Tibial artery (tissue), 4 donors: ENCODE measurements at regions not wholly inside any gene's neighbourhood (a gene's known extent, or its start where the extent isn't known, plus 50 kb on each side); places are given as distances from the start of the nearest gene placed in this dataset.

Source experiments
- DNase-seq, 2 donors: peaks; one replicate each; pipeline ENCODE4 v3.0.0-alpha.2; 2019
- H3K27ac ChIP-seq, 2 donors: fragments of 200-600 bp; sonication (generic) in 1 of 2; 1 replicate in 1 of 2; 2 replicates in 1 of 2; pipeline ENCODE4 v1.5.1; 2018 to 2019; ENCODE audit warnings: mild to moderate bottlenecking in 1 of 2
- H3K27me3 ChIP-seq, 2 donors: fragments of 200-600 bp; sonication (generic) in 1 of 2; one replicate each; pipeline versions ENCODE4 v1.5.1 to v1.6.0; 2016 to 2019
- H3K36me3 ChIP-seq, 3 donors: fragments of 200-600 bp; sonication (generic) in 2 of 3; one replicate each; pipeline ENCODE4 v1.5.1; 2016 to 2019; ENCODE audit warnings: mild to moderate bottlenecking in 2 of 3
- H3K4me1 ChIP-seq, 4 donors: fragments of 200-600 bp; sonication (generic) in 2 of 4; 1 replicate in 3 of 4; 2 replicates in 1 of 4; pipeline ENCODE4 v1.5.1; 2016 to 2019
- H3K4me3 ChIP-seq, 2 donors: fragments of 200-600 bp; sonication (generic) in 1 of 2; 1 replicate in 1 of 2; 2 replicates in 1 of 2; pipeline ENCODE4 v1.5.1; 2018 to 2019; ENCODE audit warnings: mild to moderate bottlenecking in 2 of 2
- H3K9me3 ChIP-seq, 3 donors: fragments of 200-600 bp; sonication (generic) in 1 of 3; one replicate each; pipeline ENCODE4 v1.5.1; 2016 to 2019
- intact Hi-C: fragments of 100-400 bp; cut with DNase I; formaldehyde crosslinking; loops from one replicate; pipeline ENCODE4 v1.15.0; 2023; ENCODE audit warnings: low total_unique reads
- TF ChIP-seq, protein P1 (sequence below), 2 experiments: fragments of 200-600 bp in 1 of 2; fragments of 450-650 bp in 1 of 2; IDR thresholded peaks; one replicate each; pipeline ENCODE4 v1.5.1; 2017 to 2019; ENCODE audit warnings: antibody characterized with exemption in 2 of 2, mild to moderate bottlenecking in 1 of 2, moderate library complexity in 1 of 2

DNA sequence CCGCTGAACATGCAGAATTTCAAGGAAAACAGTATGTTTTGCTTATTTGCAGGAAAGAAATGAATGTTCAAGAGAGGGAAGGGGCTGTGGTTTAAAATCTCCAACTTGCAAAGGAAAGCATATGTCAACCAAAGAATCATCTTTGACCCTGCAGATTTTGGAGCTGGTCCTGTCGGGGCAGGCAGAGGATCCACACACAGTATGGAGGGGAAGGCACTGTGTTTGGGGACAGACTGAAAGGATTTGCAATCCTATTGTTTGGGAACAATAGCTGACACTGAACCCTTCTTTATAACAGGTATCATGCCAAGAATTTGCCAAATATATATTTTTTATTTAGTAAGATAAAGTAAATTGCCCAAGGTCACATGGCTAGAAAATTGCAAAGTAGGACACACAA, 121.4 kb upstream of the ZNF618 start:
- Histone ChIP-seq H3K9me3 (peaks cover 0 to 2% (median 0%) of the 10 kb centered on the region in 3 donors), H3K4me1 (peaks cover 0 to 7% (median 3%) of the 10 kb centered on the region in 4 donors), H3K27me3 (peaks cover 0 to 4% of the 10 kb centered on the region in 2 donors), H3K36me3 (no peaks in the 10 kb centered on the region), H3K27ac (no peak overlapping the region), H3K4me3 (no peak overlapping the region)
- TF ChIP-seq, protein P1, sequence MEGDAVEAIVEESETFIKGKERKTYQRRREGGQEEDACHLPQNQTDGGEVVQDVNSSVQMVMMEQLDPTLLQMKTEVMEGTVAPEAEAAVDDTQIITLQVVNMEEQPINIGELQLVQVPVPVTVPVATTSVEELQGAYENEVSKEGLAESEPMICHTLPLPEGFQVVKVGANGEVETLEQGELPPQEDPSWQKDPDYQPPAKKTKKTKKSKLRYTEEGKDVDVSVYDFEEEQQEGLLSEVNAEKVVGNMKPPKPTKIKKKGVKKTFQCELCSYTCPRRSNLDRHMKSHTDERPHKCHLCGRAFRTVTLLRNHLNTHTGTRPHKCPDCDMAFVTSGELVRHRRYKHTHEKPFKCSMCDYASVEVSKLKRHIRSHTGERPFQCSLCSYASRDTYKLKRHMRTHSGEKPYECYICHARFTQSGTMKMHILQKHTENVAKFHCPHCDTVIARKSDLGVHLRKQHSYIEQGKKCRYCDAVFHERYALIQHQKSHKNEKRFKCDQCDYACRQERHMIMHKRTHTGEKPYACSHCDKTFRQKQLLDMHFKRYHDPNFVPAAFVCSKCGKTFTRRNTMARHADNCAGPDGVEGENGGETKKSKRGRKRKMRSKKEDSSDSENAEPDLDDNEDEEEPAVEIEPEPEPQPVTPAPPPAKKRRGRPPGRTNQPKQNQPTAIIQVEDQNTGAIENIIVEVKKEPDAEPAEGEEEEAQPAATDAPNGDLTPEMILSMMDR (IDR thresholded peaks at IDR 0.05): no peak
- intact Hi-C loops: no loop called here
- DNase-seq: no peak

DNA sequence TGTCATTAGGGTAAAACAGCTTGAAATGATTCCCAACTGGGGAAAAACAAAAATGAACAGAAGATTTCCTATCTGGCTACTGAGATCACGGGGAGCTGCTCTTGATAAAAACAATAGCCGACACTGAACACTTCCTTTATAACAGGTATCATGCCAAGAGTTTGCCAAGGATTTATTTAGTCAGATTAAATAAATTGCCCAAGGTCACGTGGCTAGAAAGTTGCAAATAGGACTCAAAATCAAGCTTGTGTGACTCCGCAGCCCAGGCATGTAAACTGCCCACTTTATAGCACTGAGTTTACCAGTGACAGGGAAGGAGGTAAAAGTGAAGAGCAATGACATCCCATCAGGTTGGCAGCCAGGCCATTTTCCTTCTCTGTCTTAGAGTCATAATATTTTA, 120.7 kb upstream of the ZNF618 start:
- no peak overlapping the region for H3K4me3 ChIP-seq
- peaks cover 0 to 5% (median 0%) of the 10 kb centered on the region in 3 donors for H3K9me3 ChIP-seq
- H3K4me1 ChIP-seq: peaks cover 0 to 7% (median 3%) of the 10 kb centered on the region in 4 donors
- no peak overlapping the region for H3K27ac ChIP-seq
- intact Hi-C loops: no loop called here
- H3K27me3 ChIP-seq: peaks cover 0 to 4% of the 10 kb centered on the region in 2 donors
- TF ChIP-seq, protein P1 (IDR thresholded peaks at IDR 0.05): no peak
- H3K36me3 ChIP-seq: no peaks in the 10 kb centered on the region
- no peak for DNase-seq

DNA sequence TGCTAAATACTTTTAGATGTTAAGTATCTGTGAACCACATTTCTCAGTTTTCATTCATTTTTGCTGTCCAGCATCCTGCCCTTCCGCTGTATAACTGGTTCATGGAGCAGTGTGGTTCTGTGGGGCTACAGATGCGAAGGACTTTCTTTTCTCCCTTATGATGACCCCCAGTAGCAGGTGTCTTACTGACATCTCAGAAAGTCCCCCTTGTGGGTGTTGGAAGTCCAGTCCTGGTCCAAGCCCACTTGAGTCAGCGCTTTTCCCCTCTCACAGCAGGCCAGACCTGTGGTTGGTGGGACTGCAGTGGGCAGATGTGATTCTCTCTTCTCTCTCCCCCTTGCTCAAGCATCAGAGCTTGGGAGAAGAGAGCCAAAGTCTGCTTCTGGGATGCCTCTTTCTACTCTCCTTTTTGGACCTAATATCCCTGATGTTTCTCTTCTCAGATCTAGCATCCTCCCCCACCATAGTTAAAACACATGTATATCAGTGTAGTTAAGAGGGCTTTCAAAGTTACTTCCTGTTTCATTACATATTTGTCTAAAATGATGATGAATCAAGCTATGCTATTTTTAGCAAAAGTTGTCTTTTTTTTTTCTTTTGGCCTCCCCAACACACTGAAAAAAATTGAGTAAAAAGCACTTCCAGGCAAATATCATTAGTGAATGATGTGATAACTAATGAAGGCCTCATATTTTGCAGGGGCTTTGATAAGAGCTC, 119.5 kb upstream of the ZNF618 start:
- Histone ChIP-seq H3K36me3 (no peaks in the 10 kb centered on the region), H3K27ac (no peak overlapping the region), H3K9me3 (peaks cover 0 to 5% (median 0%) of the 10 kb centered on the region in 3 donors), H3K4me3 (no peak overlapping the region), H3K27me3 (peaks cover 0 to 4% of the 10 kb centered on the region in 2 donors), H3K4me1 (peaks cover 0 to 7% (median 3%) of the 10 kb centered on the region in 4 donors)
- intact Hi-C loops: no loop called here
- no peak for DNase-seq
- TF ChIP-seq, protein P1 (IDR thresholded peaks at IDR 0.05): no peak

DNA sequence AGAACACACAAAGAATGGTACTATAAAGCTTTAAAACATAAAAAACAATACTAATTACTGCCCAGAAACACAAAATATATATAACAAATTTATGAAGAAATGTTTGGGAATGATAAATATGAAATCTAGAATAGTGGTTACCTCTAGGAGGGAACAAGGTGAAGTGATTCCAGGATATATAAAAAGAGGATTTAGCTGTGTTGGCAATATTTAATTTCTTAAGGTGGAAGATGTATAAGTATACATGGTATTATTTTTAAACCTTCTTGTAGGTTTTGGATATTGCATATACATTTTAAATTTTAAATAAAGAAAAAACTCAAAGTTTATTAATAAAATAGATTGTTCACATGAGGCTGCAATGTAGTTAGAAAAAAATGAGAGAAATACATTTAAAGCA, 112.7 kb upstream of the ZNF618 start:
- peaks cover 0 to 5% (median 0%) of the 10 kb centered on the region in 3 donors for H3K9me3 ChIP-seq
- TF ChIP-seq, protein P1 (IDR thresholded peaks at IDR 0.05): no peak
- intact Hi-C loops: no loop called here
- H3K27me3 ChIP-seq: no peaks in the 10 kb centered on the region
- peaks cover 0 to 8% (median 0%) of the 10 kb centered on the region in 4 donors for H3K4me1 ChIP-seq
- no peak for DNase-seq
- no peaks in the 10 kb centered on the region for H3K36me3 ChIP-seq
- no peak overlapping the region for H3K27ac ChIP-seq
- H3K4me3 ChIP-seq: no peak overlapping the region

DNA sequence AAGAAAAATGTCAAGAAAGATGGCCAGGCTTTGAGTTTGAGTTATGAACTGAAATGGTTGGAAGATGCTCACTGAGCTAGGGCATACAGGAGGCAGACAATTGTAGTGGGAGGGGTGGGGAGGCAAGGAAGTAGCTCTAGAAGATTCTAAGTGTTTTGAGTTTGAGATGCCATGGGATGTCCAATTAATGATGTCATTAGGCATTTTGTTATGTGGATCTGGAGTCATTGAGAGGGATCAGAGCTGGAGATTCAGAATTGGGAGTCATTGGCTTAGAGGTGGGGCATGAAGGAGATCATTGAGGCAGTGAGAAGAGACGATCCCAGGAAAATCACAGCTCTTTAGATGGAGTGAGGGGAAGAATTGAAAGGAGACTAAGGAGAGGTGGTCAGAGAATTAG, 111.5 kb upstream of the ZNF618 start:
- Histone ChIP-seq H3K9me3 (peaks cover 0 to 5% (median 0%) of the 10 kb centered on the region in 3 donors), H3K4me3 (no peak overlapping the region), H3K27me3 (no peaks in the 10 kb centered on the region), H3K36me3 (no peaks in the 10 kb centered on the region), H3K4me1 (peaks cover 0 to 16% (median 0%) of the 10 kb centered on the region in 4 donors), H3K27ac (no peak overlapping the region)
- intact Hi-C loops: no loop called here
- TF ChIP-seq, protein P1 (IDR thresholded peaks at IDR 0.05): no peak
- DNase-seq: no peak
